Renal pelvis (tissue), 1 donor: ENCODE measurements at regions not wholly inside any gene's neighbourhood (a gene's known extent, or its start where the extent isn't known, plus 50 kb on each side); places are given as distances from the start of the nearest gene placed in this dataset.

Experiments
- DNase-seq: peaks from one replicate; pipeline ENCODE4 v3.0.0-alpha.2; 2013

- DNase-seq = no peak
These were observed 226.3 kb upstream of the GULP1 start for GRCh38 chr2:188065386-188065785.

GRCh38 chr2:188068093-188068492, 223.6 kb upstream of the GULP1 start:
- DNase-seq = no peak

DNA sequence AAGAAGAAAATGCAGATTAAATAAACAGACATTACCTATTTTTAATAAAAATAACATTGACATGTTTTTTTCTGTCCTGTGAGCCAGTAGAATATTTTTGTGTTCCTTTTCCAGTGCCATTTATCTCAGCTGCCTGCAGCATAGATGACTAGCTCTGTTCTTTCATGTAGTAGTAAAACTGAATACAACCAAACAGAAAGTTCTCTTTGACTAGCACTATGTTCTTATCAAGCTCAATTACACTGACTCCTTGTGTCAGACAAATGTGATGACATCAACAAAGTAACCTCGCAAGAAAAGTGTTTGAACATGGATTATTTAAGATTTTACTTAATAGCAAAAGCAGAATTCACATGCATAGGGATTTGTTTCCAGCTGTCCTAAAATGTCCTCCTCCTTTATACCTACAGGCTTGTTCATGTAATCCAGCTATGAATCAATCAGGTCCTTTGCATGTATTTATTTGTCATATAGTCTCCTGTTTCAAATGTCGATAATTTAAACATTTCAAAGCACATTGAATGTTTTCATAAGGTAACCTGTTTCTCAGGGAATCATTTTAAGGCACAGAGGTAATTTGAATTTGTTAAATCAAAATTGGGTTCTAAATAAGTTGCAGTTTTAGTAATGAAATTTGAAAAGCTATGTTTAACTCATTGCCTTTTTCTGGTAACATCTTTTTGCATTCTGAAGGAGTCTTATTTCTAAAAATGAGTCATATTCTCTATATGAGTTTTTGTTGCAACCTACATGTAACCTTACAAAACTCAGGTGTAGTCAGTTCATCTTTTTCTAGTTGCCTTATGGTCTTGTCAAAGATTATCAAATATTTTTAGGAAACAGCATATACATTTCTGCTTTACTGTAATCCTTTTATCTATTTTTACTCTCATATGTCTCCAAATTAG, 215.3 kb upstream of the GULP1 start:
- no peak for DNase-seq

- DNase-seq = no peak
These were observed 213.9 kb upstream of the GULP1 start for GRCh38 chr2:188077757-188078156.

- DNase-seq = no peak
These were observed 213.1 kb upstream of the GULP1 start for GRCh38 chr2:188078534-188078933.

GRCh38 chr2:188079196-188079595, 212.5 kb upstream of the GULP1 start:
- DNase-seq = no peak

DNA sequence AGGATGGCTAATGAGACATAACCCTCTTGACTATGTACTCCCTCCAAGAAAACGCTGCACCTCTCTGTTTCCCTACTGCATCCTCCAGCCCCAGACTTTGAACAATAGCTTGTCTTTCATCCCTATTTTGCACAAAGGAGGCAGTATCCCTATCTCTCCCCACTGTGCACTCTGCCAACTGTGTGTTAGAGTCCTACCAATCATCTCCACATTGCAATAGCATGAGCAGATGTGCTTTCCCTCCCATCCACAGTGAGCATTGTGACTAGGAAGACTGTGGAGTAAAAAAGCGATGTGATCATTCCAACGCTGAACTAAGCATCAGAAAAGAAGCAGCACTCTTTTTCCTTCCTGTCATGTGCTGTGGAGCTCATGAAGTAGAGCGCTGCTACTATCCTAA, 206.3 kb upstream of the GULP1 start:
- no peak for DNase-seq

- DNase-seq = no peak
These were observed 201.8 kb upstream of the GULP1 start for GRCh38 chr2:188089901-188090300.

- DNase-seq = no peak
These were observed 200.5 kb upstream of the GULP1 start for GRCh38 chr2:188091220-188091619.

- DNase-seq = no peak
These were observed 198.9 kb upstream of the GULP1 start for GRCh38 chr2:188092734-188093133.

GRCh38 chr2:188096910-188097309, 194.8 kb upstream of the GULP1 start:
- DNase-seq = no peak

DNA sequence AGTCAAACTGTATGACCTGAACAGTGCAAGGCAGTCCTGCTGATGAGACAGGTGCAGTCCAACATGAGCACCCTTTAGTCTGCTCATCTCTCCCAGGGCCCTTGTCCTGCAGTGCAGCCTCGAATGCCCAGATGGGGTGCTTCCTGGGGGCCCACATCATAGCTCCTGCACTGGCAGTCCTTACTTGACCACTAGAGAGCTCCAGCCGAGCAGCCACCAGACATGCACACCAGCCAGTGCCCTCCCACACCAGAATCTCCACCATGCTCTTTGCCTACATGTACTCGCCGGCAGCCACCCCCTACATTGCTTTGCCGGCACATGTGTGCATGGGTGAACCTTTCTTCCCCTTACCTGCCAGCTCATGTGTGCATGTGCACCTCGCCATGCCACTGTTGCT, 188.8 kb upstream of the GULP1 start:
- DNase-seq = no peak

DNA sequence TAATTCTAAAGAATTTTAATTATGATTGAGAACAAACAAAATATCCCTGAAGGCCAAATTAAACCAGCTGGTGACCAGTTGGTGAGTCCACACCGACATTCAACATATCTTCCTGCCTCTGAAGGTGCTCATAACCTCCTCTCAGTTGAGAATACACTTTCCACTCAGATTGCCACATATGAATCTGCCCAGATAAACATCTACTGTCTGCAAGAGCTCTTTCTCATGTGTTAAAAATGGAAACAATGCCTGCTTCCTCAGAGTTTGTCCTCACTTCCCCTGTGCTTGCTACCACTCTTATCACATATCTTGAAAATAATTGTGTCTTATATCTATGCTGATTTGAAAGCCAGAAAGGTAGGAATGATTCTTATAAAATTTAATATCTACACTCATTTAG, 177.7 kb upstream of the GULP1 start:
- DNase-seq = no peak

GRCh38 chr2:188117706-188118105, 174.0 kb upstream of the GULP1 start:
- DNase-seq = no peak

DNA sequence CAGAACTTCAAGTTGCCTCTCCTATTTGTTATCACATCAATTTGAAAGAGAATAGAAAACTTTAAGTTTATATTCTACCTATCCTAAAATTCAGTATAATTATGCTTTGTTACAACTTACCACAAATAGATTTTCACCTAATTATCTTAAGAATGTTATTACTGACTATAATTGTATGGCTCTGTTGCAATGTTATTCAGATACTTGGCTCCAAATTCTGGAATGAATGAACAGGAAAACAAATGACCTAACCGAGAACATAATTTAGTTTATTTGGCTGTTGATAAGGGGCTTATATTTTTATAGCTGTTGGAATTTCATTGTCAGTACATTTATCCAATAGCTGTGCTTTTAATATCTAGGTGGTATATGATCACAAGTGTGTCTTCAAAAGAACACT, 173.2 kb upstream of the GULP1 start:
- no peak for DNase-seq

GRCh38 chr2:188119112-188119838, 172.4 kb upstream of the GULP1 start:
- no peak for DNase-seq

DNA sequence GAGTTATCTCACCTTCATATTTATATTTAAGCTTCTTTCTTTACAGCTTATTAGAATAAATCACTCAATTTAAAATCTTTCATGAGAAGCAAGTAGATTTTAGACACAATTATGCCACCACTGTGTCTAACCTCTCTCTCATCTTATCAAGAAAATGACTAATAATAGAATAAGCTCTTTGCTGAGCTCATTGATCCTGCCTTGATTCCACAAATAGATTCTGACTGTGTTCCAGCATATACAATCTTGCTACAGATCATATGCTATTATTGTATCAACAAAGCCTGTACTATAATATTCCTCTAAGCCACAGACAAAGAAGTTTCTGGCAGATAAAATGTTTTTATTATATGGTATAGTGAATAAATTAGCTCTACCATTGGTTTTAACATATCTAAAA, 168.7 kb upstream of the GULP1 start:
- no peak for DNase-seq

DNA sequence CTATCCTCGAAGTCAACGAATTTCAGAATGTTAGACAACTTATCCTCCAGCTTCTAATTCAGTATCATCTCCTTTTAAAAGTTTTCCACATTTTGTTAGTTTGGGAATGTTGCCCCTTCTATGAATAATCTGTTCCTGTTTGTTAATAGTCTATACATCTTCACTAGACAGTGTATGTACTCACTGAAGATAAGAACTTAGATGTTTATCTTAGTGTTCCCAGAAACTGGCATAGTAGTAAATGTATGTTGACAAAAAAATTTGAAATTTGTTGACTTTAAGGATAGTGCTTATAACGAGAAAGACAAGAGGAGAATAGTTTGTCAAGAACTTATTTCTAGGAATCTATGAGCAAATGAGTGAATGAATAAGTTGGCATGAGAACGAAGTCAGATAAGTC, 162.0 kb upstream of the GULP1 start:
- DNase-seq = no peak

GRCh38 chr2:188130317-188130716, 161.4 kb upstream of the GULP1 start:
- no peak for DNase-seq

DNA sequence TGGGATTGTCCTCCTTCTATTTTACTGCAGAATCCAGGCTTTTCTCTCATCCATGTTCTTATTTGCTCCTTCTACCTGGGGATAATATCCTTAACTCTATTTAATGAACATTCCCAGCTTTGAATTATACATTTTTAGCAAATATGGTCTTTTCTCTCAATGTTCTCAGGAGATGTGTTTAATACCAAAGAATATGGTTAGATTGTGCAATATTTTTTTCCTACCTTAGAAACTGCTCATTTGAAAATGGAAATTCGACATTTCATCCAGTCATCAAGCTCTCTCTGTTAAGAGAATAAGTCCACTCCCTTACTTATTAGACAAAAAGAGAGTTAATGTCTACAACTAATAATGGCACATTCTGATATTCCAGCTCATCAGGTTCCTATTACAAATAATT, 160.4 kb upstream of the GULP1 start:
- no peak for DNase-seq

DNA sequence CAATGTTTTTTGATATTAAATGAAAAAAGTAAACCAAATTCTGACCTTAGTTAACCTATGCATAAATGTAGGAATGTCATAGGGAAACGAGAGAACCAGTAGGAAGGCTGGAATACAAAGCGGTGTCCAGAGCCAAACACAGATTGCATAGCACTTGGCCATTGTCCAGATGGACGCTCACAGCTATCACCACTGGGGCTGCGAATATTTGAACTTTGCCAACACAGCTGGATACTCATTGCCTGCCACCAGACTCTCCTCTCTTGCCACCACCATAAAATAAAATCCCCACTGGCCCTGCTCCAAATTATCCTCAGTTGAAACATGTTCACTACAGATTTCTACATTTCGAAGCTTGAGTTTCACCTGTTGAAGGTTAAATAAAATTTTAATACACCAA, 159.3 kb upstream of the GULP1 start:
- no peak for DNase-seq

- DNase-seq = no peak
These were observed 157.4 kb upstream of the GULP1 start for GRCh38 chr2:188134241-188134640.

- no peak for DNase-seq
These were observed 153.4 kb upstream of the GULP1 start for GRCh38 chr2:188138313-188138712.
